ENCODE measurements at regions not wholly inside any gene's neighbourhood (a gene's known extent, or its start where the extent isn't known, plus 50 kb on each side); places are given as distances from the start of the nearest gene placed in this dataset.

DNA sequence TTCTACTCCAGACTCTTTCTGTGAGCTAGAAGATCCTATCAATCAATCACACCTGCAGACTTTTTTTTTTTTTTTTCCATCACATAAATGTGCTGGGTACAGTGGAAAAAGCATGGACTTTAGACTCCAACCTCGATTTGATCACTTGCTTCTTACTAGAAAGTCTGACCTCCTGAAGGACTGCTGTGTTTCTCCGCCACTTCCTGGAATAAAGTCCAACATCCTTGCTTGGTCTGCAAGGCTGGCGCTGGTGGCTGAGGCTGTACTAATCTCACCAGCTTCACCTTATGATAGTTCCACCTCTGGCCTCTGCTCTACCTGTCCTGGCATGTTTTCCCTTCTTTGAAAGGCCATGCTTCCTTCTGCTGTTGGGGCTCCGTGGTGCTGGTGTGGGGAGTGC is 60.9 kb upstream of the SESN3 start:
- H3K27ac ChIP-seq, result peak overlapping the region; percentile 59
- H3K4me3 ChIP-seq, result no peak overlapping the region
- no peak overlapping the region for H2AFZ ChIP-seq
- no peaks in the 10 kb centered on the region for H3K9me2 ChIP-seq (replicated peaks; ENCODE audit: insufficient read depth)
- H3K4me2 ChIP-seq, result no peak overlapping the region
- WGBS (ENCODE audit: low lambda C conversion rate, missing lambda C conversion rate), result 76% methylated on average over 4 of the region's 4 CpGs
- DNase-seq (ENCODE audit: low spot score), result peak; percentile 68
- peaks cover 21% of the 10 kb centered on the region for H3K4me1 ChIP-seq (ENCODE audit: insufficient read depth)
- H3K36me3 ChIP-seq (replicated peaks; ENCODE audit: insufficient read depth, low read depth), result no peaks in the 10 kb centered on the region
- no peaks in the 10 kb centered on the region for H3K79me2 ChIP-seq
- no peaks in the 10 kb centered on the region for H3K9me3 ChIP-seq (ENCODE audit: low read depth)
- no peaks in the 10 kb centered on the region for H4K20me1 ChIP-seq (ENCODE audit: insufficient read depth, poor library complexity, severe bottlenecking)
- H3K27me3 ChIP-seq, result no peaks in the 10 kb centered on the region
- TF ChIP-seq EZH2 (IDR thresholded peaks at IDR 0.05; ENCODE audit: borderline replicate concordance), result no peak
- TF ChIP-seq, protein P1, sequence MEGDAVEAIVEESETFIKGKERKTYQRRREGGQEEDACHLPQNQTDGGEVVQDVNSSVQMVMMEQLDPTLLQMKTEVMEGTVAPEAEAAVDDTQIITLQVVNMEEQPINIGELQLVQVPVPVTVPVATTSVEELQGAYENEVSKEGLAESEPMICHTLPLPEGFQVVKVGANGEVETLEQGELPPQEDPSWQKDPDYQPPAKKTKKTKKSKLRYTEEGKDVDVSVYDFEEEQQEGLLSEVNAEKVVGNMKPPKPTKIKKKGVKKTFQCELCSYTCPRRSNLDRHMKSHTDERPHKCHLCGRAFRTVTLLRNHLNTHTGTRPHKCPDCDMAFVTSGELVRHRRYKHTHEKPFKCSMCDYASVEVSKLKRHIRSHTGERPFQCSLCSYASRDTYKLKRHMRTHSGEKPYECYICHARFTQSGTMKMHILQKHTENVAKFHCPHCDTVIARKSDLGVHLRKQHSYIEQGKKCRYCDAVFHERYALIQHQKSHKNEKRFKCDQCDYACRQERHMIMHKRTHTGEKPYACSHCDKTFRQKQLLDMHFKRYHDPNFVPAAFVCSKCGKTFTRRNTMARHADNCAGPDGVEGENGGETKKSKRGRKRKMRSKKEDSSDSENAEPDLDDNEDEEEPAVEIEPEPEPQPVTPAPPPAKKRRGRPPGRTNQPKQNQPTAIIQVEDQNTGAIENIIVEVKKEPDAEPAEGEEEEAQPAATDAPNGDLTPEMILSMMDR (IDR thresholded peaks at IDR 0.05; ENCODE audit: poor library complexity), result no peak
- no peak for TF ChIP-seq EZH2phosphoT487 (IDR thresholded peaks at IDR 0.05; ENCODE audit: low read depth, severe bottlenecking, unreplicated experiment)

DNA sequence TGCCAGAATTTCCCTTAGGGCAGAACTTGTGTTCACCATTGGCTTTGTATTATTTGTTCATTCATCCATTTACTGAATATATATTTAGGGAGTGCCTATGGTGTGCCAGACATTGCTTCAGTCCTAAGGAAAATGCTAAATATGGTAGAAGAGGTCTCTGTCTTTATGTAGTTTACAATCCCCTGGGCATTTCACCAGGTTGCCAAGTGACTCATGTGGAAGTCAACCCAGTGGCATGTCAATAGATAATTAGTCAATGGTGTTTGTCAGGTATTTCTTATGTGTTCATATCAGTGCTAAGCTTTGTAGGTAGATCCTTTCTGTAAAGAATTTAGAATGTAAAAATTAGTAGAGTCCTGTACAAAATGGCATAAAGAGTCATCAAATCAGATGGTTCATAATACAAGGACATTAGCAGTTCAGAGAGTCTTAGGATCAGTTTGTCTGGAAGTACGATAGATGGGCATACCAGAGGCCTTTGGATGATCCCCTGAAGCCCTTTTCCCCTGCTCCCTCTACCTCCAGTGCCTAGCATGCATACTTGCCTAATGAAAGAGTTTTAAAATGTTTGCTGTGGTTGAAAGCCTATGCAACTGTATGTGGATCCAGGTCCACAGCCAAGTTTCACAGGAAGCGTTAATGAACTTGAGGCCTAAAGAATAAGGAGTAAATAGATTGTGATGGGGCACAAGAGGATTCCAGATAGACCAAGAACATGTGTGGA is 58.5 kb upstream of the SESN3 start:
- Histone ChIP-seq H3K4me2 (no peak overlapping the region), H3K9me3 (ENCODE audit: low read depth) (no peaks in the 10 kb centered on the region), H4K20me1 (ENCODE audit: insufficient read depth, poor library complexity, severe bottlenecking) (no peaks in the 10 kb centered on the region), H3K36me3 (replicated peaks; ENCODE audit: insufficient read depth, low read depth) (no peaks in the 10 kb centered on the region), H3K9me2 (replicated peaks; ENCODE audit: insufficient read depth) (no peaks in the 10 kb centered on the region), H3K4me1 (ENCODE audit: insufficient read depth) (no peaks in the 10 kb centered on the region), H2AFZ (no peak overlapping the region), H3K27ac (no peak overlapping the region), H3K79me2 (no peaks in the 10 kb centered on the region), H3K27me3 (no peaks in the 10 kb centered on the region), H3K4me3 (no peak overlapping the region)
- WGBS (ENCODE audit: low lambda C conversion rate, missing lambda C conversion rate), result 91% methylated on average over 2 of the region's 2 CpGs
- TF ChIP-seq EZH2phosphoT487 (IDR thresholded peaks at IDR 0.05; ENCODE audit: low read depth, severe bottlenecking, unreplicated experiment), result no peak
- TF ChIP-seq EZH2 (IDR thresholded peaks at IDR 0.05; ENCODE audit: borderline replicate concordance), result no peak
- TF ChIP-seq, protein P1 (IDR thresholded peaks at IDR 0.05; ENCODE audit: poor library complexity), result no peak
- no peak for DNase-seq (ENCODE audit: low spot score)

DNA sequence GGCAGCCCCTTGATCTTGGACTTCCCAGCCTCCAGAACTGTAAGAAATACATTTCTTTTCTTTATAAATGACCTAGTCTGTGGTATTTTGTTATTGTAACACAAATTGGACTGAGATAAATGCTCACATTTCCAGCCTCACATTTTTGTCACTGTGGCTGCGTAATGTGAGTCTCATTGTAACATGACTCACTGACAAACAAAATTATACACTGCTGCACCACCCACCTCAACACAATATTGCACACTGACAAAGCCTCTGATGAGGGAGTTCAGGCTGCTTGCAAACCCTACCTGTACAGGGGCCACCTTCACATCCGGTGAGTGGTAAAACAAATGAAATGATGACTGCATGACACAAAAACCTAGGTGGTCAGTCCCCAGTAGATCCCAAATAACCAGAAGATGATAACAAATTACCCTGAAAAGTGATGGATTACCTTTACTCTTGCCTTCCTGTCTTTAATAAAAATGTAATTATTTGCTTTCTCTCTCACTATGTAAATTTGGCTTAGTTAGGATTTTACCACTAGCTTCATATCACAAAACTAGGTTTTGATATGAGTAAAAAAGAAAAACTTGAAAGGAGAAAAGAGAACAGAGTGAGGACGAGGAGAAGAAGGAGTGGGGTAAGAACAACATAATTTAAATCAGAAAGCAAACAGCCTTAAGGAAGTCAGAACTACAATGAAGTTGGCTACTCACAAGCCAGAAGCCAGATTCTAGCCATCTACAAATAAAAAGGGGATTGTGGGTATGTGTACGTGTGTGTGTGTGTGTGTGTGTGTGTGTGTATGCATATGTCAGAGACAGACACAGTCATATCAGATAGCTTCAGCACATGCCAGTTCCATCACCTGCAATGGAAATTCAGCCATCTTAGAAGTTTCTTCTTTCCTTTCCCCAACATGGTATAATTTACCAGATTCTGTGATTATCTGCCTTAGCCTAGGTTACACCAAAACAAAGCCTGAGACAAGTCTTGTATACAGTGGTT is 53.4 kb upstream of the SESN3 start:
- H4K20me1 ChIP-seq (ENCODE audit: insufficient read depth, poor library complexity, severe bottlenecking), result no peaks in the 10 kb centered on the region
- DNase-seq (ENCODE audit: low spot score), result no peak
- H3K9me3 ChIP-seq (ENCODE audit: low read depth), result no peaks in the 10 kb centered on the region
- no peaks in the 10 kb centered on the region for H3K27me3 ChIP-seq
- TF ChIP-seq EZH2 (IDR thresholded peaks at IDR 0.05; ENCODE audit: borderline replicate concordance) (no peak), EZH2phosphoT487 (IDR thresholded peaks at IDR 0.05; ENCODE audit: low read depth, severe bottlenecking, unreplicated experiment) (no peak)
- TF ChIP-seq, protein P1 (IDR thresholded peaks at IDR 0.05; ENCODE audit: poor library complexity), result no peak
- no peak overlapping the region for H3K4me3 ChIP-seq
- H3K4me1 ChIP-seq (ENCODE audit: insufficient read depth), result peaks cover 24% of the 10 kb centered on the region
- H3K79me2 ChIP-seq, result no peaks in the 10 kb centered on the region
- no peaks in the 10 kb centered on the region for H3K36me3 ChIP-seq (replicated peaks; ENCODE audit: insufficient read depth, low read depth)
- H3K9me2 ChIP-seq (replicated peaks; ENCODE audit: insufficient read depth), result no peaks in the 10 kb centered on the region
- H3K27ac ChIP-seq, result peak overlapping the region; percentile 94
- H3K4me2 ChIP-seq, result no peak overlapping the region
- WGBS (ENCODE audit: low lambda C conversion rate, missing lambda C conversion rate), result 77% methylated on average over 4 of the region's 4 CpGs
- H2AFZ ChIP-seq, result no peak overlapping the region
